Inflammatory macrophage (primary cell): ENCODE measurements at regions not wholly inside any gene's neighbourhood (a gene's known extent, or its start where the extent isn't known, plus 50 kb on each side); places are given as distances from the start of the nearest gene placed in this dataset.
A peak's percentile ranks its signal among the peaks of the same experiment; 100 is the strongest.
"Not testable (repeated sequence)": the region's sequence is repeated elsewhere in the genome, so short reads cannot be mapped to it uniquely, and the experiment has no call there.

Source experiments
- DNase-seq, 2 donors: peaks; one replicate each; pipeline ENCODE4 v3.0.0-alpha.2; 2020 to 2022

DNA sequence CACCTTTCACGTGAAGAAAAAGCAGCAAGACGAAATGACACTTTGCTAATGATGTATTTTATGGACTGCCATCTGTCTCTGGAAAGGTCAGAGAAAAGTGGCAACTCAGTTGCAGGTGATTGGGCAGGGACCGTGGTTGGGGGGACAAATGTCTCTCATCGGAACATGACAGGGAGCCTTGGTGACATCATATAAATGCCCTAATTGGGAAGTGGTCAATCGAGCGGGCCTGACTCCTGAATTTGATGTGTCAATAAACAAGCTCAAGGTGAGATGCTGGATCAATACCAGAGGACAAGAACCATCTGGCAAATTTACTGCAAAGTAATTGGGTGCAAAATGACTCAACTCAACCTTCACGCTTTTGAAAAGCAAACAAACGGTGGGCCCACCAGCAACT is 151.9 kb upstream of the SKOR2 start:
- DNase-seq = no peak

DNA sequence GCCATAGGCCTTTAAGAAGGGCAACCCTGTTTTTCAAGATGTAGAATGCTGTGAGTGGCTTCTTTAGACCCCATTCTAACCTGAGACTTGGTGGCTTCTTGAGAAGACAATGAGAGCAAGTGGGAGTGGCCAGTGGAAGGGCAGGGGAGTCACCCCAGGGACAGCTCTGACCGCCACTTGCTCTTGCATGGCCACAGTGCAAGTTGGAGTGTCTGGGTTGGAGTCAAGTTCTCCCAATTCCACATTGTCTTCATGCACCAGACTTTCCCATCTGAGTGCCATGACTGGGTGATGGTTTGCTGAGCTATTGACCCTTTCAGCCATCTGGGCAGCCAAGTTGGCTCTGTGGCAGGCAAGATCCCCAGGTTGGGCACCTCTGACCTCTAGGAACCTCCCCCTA is 148.0 kb upstream of the SKOR2 start:
- no peak for DNase-seq

DNA sequence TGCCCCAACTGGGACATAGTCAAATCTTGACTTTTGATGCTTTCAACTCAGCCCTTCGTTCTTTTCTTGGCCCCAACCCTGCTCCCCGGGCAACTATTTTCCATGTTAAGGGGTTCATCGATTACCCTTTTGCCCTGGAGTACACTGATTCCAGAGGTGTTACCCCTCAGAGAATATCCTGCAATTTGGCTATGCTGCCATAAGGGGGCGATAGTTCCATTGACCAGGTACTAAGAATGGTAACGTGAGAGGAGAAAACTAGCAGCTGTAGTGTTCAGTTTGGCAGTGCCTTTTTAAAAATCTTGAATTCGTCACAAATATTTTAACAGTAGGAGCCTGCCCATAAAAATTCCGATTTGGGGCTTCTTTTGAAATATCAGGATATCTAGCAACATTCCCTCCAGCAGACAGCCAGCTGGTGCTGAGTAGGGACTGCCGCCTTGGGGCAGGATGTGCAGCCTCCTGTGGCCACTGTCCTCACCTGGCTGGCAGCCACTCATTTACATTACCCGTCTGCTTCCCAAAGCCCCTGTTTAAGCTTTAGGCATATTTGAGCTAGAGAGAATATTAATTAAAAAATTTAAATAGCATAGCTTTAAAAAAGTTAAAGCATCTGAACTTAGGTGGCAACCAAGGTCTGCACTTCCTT is 146.3 kb upstream of the SKOR2 start:
- DNase-seq = peak in 1 of 2 donors; percentile 25

DNA sequence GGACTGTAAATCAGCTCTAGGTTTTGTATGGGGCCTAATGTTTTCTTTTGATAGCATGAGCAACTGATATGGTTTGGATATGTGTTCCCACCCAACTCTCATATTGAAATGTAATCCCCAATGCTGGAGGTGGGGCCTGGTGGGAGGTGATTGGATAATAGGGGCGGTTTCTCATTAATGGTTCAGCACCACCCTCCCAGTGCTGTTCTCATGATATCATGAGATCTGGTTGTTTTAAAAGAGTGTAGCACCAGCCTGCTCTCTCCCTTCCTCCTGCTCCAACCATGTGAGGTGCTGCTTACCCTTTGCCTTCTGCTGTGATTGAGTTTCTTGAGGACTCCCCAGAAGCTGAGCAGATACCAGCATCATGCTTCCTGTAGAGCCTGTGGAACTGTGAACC is 140.2 kb upstream of the SKOR2 start:
- no peak for DNase-seq

DNA sequence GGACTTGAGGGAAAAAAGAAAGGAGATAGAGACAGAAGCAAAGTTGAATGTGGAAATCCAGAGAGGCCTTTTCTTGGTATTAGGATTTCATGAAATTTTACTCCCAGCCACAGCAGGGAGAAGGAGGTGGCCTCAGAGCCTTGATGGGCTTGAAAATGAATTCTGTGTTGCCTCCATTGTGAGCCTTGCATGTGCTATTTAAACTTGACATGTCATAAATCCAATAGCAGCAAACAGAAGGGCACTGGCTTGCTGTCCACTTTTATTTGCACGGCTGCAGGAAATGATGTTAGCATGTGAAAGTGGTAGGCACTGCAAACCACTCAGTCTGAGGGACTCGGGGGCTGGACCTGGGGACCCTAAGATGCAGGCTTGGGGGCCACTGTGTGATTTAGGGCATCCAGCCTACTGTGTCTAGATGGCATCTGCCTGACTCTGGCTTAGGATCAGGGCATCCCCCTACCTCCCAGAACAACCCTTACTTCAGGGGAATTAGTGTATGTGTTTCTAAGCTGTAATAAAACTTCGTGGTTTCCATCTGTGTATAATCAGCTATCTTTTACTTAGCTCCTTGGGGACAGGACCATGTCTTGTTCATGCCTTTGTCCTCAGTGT is 139.1 kb upstream of the SKOR2 start:
- DNase-seq = no peak

DNA sequence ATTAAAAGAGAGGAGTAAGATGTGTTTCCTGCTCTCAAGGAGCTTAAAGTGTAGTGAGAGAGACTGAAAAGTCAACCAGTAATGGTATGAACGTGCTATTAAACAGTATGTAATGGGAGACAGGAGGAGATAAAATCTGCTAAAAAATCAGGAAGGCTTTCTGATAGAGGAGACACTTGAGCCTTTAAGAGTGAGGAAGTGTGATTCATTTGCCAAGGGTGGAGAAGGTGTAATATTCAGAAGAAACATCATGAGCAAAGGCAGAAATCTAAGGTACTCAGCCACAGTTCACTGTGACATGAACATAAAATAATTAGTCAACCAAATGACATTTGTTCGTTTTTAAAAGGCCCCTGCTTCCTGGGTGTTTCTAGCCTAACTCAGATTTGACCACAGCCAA is 137.8 kb upstream of the SKOR2 start:
- no peak for DNase-seq

DNA sequence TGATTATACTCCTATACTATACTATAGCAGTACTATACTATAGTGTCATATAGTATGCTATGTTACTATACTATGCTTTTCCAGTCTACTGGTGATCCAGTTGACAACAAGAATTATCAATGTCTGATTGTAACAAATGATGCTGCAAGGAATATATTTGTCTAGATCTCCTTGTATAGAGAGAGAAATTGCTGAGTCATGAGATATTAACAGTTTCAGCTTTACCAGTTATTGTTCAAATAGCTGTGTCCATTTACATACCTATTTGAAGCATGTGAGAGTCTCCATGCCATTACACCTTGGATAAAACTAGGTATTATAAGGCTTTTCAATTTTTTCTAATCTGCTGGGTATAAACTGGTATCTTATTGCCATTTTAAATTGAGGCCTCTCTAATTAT is 136.4 kb upstream of the SKOR2 start:
- no peak for DNase-seq

DNA sequence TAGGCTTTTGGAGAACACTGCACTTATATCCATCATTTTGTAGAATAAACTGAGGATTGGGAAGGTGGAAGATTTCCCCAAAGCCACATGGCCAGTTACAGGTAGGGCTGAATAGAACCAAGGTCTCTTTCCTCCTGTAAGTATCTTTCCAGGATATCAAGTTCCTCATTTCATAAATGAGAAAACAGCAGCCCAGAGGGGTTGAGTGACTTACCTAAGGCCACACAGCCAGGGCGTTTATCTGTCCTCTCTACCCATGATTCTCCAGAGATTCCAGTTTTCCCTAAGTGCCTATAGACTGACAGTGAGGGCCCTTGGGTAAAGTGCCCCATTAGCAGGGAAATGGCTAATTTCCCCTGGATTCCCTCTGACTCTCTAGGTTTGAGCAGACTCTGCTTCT is 132.3 kb upstream of the SKOR2 start:
- DNase-seq = no peak

DNA sequence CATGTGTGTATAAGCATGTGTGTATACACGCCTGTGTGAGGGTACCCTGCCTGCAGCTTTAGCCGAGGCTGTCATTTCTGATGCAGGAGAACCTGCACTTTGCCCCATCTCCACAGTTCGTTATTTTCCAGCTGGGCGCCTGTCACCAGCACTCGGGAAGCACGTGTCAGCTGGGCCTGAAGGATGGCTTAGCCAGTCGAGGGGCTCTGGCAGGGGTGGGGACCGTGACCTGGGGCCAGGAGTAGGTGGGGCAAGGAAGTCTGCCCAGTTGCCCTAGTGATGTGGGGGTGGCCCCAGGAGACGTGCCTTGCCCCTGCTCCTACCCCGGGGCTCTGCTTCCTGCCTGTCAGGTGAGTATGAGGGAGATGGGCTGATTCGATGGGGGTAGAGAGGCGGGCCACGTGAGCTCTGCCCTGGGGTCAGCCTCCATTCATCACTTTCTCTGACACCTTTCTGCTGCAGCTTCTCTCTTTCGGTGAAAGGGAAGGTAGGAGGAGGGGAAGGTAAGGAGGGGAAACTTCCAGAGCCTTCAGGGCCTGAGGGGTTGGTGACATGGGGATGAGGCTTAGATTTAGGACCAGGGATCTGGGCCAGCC is 130.6 kb upstream of the SKOR2 start:
- no peak for DNase-seq

DNA sequence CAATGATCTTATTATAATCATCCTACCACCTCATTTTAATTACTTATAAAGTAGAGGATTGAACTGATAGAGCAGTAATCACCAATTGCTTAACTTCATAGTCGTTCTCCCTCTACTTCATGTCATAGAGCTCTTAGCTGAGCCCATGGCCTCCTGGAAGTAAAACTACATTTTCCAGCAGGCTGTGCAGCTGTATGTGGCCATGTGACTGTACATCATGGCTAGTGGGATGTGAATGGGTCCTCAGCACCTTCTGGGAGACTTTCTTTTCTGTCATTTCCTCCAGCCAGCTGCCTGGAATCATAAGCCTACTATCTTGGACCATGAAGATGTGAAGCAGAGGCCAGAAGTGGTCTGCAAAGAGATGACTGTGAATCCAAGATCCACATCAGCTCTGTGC is 128.7 kb upstream of the SKOR2 start:
- DNase-seq = no peak

DNA sequence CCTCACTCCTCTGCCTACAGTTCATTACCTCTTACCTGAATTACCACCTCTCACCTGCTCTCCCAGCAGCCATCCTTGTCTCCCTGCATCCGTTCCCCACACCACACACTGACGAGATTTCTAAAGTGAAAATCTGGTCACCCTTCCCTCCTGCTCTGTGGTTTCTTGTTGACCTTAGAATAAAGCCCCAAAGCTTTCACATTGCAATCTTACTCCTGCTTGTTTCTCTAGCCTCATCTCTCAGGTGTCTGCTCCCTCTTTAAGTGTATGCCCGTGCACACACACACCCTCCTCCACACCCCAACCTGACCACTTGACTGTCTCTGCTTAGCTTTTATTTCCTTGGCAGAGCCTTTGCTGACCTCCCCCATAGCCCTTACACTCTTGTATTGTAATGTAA is 122.0 kb upstream of the SKOR2 start:
- DNase-seq = no peak

DNA sequence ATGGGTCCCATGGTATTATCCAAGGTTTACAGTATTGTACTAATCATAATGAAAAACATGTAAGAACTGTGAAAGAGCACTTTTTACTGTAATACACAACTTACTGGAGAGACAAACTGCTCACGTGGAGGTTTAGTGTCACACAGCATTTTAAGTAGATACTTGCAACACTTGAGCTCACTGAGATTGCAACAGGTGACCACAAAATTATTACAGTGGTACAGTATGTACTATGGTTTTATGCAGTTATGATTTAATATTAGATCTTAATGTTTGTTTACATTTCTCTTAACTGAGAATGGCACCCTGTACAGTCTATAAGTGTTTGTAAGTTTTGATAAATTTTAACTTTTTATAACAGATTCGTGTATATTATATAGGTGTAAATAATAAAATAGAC is 118.6 kb upstream of the SKOR2 start:
- DNase-seq = no peak

DNA sequence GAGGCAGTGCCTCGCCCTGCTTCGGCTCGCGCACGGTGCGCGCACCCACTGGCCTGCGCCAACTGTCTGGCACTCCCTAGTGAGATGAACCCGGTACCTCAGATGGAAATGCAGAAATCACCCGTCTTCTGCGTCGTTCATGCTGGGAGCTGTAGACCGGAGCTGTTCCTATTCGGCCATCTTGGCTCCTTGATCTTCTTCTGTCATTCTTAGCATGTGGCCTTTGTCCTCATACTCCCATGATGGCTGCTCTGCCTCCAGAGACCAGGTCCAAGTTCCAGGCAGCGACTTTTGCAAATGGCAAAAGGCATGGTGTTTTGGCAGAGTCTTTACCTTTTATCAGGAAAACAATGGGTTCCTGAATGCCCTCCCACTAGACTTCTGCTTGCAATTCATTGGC is 102.6 kb upstream of the SKOR2 start:
- not testable (repeated sequence) for DNase-seq

DNA sequence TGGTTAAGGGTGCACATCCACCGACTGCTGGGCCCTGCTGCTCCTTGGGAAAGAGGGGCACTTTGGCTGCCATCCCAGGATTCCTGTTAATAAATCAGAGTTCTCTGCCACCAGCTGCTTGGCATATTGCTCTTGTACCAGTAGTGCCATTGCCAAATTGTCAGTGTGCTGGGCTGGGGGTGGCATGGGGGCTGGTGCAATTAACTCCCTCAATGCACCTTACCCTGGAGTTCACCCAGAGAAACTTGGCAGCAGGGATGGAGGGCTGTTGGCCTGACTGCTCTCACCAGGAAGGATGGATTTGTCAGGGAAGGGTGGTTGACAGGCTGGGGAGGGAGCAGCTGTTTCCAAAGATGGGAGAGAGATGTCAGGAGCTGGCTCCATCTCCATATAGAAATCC is 94.6 kb upstream of the SKOR2 start:
- DNase-seq = no peak

DNA sequence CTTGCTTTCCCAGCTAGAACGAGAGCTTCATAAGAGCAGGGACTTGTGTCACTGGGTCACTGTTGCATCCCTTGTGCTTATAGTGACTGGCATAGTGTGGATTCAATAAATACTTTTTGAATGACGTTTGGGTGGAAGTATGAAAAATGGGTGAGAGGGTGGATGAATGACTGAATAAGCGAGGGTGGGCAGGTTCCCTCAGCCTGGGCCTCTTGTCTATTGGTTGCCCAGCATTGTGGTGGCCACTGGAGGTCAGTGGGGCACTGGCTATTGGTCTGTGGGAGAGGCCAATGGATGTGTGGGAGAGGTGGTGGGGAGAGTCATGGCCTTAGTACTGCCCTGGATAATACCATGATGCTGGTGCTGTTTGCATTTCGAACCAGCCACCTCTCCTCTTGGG is 93.8 kb upstream of the SKOR2 start:
- no peak for DNase-seq

DNA sequence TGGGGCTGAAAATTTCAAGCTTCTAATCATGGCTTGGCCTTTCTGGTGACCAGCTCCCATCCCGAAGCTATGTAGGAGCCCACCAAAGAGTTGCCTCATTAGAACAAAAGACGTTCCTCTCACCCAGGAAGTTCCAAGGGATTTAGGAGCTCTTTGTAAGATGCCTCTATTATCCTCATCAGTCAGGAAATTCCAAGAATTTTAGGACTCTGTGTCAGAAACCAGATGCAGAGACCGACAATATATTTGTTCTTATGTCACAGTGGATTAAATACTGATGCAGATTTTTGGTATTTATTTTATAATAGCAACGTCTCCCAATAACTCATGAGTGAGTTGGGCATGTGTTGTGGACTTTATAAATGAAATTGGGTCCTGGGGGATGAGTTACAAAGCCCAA is 91.8 kb upstream of the SKOR2 start:
- no peak for DNase-seq

DNA sequence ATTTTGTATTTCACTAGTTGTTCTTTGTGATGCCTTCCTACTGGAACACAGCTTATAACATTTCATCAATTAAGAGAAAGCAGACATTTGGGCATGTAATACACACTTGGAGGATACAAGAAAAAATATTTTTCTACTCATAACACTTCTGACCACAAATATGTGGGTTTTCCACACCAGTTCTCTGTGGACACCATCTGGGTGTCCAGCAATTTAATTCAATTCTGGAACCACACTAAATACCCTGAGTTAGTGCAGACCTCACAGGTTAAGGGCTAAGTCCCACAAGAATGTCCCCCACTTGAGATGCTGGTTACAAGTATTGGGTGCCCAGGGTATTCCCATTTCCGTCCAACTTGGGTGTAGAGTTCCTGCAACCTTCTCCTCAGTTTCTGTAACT is 91.1 kb upstream of the SKOR2 start:
- no peak for DNase-seq

DNA sequence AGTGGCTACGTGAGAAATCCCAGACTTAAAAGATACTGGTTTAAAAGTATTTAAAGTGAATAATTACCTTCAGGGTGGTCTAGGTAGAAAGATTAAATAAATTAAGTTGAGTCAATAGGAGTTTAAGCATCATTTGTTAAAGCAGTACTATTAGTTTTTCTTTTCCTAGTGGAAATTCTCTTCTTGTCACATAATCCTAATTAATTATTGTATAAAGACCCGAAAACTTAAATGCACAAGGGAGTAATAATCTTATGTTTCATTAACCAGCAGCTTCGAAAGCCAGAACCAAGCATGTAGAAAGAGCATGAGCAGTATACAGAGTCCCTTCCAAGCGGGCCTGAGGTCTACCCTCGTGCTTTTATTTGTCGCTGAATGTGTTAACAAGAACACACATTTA is 90.2 kb upstream of the SKOR2 start:
- no peak for DNase-seq

DNA sequence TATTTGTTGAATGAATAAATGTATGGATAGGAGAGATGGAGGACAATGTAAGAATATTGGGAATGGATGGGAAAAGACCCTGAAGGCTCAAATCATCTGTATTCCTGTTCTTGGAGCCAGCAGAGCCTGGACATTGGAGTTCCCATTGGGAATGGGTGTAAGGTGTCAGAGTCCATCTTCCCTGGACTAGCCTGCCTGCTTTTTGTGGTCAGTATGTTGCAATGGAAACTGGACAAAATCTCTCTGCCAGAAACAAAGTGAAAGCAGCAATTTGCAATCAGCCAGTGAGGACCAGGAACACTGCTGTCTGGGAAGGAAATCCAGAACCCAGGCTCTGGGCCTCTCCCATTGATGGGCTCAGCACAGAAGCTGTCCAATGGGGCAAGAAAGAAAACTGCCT is 83.5 kb upstream of the SKOR2 start:
- no peak for DNase-seq

DNA sequence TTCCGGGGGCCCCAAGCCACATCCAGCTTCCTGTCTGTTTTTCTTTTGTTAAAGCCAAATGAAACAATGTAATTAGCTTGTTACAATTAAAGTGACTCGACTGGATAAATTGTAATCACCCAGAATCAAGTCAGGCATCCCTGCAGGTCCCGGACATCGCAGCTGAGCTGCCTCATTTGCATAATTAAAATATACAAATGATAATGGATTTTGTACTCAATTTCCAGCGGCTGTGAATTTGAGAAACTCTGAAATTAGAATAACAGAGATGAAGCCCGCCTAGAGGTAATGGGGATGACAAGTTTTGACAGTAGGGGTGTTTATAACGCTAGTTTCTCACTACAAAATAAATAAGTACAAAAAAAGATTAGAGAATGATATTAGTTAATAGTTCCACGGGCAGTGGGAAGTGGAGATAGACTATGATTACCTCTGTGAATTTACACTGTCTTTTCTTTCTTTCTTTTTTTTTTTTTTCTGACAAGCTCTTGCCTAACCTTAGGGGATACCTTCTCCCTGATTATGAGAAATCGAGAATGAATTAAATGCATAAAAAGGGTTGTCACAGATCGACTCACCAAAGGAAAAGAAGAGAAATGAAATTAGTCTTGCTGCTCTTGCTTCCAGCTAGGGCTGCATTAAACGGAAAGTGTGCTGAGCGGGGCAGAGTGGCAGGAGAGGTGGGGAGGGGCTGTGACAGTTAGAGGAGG is 82.6 kb upstream of the SKOR2 start:
- no peak for DNase-seq

DNA sequence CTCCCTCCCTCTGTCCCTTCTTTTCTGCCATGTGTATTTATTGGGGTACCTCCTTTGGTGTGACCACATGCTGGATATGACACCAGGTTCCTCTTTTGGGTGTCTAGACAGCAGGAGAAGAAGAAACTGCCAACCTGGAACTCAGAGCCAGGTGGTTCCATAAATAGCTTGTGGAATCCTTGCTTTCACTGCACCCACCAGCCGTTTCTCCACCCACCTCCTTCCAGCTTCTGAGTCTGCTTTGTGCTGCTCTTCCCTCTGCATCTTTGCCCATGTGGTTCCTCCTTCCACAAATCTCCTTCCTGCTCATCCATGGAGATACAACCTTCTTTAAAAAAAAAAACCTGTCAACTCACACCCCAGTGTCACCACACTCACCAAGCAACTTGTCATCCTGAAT is 80.2 kb upstream of the SKOR2 start:
- no peak for DNase-seq

DNA sequence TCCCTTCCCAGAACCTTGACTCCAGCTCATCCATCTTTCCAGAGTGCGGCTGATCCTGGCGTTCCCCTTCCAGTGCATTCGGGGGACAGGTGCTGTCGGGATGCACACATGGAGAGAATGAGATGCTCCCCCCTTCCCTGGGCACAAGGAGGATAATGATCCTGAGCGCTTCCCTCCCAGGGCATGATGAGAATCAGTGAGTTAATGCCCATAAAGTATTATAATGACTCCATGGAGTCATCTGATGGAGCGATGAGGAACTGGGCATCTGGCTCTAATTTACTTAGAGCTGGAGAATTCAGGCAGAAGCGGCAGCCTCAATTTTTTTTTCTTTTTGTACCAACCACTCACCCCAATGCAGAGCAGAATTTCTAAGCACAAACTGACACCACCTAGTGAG is 79.6 kb upstream of the SKOR2 start:
- no peak for DNase-seq

DNA sequence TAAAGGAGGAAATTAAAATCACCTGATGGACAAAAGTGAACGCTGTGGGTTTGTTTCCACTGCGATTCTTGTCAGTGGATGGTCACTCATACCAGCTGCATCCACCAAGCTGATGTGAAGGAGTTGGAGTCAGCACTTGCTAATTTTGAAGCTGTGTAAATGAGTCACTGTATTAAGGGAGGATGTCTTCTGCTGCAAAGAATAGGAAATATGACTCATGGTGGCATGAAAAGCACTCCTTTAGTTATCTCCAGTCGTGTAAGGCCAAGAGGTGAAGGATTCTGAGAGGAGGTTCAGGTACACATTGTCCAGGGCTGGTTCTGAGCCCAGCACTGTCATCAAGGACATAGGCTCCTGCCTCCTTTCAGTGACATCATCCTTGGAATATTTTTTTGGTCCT is 71.7 kb upstream of the SKOR2 start:
- DNase-seq = no peak

DNA sequence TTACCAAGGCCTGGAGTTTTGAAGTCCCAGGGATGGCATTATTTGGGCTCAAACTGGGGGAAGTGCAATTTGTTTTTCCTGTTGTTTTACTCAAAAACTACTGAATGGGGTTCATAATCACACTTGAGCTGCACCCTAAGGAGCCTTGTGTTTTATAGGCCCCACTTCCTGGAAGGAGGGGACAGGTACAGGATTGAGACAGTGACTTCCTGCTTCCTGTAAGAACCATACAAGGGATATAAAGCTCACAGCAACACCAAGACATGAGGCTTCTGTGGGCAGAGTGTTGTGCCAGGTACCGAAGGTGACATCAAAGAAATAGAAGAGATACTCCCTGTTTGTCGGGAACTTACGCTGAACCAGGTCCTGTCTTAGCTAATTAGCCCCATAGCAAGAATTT is 70.4 kb upstream of the SKOR2 start:
- no peak for DNase-seq
